HG03469 (cell line): ENCODE measurements at regions not wholly inside any gene's neighbourhood (a gene's known extent, or its start where the extent isn't known, plus 50 kb on each side); places are given as distances from the start of the nearest gene placed in this dataset.

Source experiments
- ATAC-seq: cut with Tn5 transposase; IDR thresholded peaks from one replicate; pipeline ENCODE4 v1.9.1; 2021; ENCODE audit warnings: mild to moderate bottlenecking, moderate library complexity, moderate number of reproducible peaks; ENCODE audit not compliant: unreplicated experiment

DNA sequence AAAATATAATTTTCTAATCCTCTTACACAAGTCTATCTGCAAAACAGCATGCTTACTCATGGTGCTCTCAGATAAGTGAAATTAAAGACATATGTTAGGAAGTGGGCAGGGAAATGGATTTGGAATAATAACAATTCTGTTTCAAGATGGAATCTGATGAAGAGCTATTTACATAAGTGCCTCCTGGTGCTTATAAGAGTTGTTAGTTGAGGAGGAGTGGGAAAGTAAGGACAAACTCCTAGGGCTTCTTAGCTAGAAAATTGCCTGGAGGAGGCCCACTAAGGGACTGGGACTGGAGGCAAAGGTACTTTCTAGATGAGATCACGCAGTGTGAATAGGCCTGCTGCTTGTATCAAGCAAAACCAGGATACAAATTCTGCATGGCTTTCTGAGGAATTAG, 939.8 kb downstream of the GLUD2 start:
- ATAC-seq = no peak

DNA sequence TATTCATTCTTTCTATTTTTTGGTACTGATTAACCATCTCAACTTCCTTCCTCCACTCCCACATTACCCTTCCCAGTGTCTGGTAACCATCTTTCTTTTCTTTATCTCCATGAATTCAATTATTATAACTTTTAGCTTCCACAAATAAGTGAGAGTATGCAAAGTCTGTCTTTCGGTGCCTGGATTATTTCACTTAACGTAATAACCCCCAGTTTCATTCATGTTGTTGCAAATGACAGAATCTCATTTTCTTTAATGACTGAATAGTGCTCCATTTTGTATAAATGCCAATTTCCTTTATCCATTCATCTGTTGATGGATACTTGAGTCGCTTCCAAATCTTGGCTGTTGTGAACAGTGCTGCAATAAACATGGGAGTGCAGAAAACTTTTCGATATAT, 940.4 kb downstream of the GLUD2 start:
- ATAC-seq = no peak

DNA sequence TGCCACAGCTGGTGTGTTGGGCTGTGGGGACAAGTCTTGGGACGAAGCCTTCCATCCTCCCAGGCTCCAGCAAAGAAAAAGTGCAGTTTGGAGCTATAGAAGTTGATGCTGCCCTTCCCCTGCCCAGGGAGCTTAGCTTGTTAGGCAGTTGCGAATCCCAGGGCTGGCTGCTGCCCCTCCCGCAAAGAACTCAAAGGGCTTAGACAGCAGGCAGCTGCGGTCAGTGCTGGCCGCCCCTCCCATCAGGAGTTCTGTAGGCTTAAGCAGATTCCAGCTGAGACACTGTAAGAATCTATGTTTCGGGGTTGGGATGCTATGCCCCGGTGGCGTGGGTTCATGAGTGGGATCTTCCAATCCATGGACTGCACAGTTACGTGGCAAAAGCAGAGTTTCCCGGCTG, 956.7 kb downstream of the GLUD2 start:
- no peak for ATAC-seq

DNA sequence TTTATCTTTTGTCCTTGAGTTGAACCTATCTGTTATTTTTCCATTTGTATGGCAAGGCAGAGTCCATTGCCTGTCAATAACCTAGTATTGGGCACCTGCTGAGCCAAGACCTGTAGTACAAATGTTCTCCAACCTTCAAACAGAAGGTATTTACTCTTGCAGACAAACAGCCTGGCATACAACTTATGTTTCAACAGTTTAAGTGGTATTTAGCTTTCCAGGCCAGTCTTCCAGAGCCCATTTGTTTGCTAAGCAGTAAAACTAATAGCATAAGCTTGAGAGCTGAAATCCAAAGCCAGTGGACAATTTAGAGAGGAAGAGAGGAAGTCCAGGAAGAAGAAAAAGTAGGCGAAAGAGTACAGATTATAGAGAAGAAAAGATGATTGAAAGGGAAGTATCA, 979.3 kb downstream of the GLUD2 start:
- no peak for ATAC-seq

DNA sequence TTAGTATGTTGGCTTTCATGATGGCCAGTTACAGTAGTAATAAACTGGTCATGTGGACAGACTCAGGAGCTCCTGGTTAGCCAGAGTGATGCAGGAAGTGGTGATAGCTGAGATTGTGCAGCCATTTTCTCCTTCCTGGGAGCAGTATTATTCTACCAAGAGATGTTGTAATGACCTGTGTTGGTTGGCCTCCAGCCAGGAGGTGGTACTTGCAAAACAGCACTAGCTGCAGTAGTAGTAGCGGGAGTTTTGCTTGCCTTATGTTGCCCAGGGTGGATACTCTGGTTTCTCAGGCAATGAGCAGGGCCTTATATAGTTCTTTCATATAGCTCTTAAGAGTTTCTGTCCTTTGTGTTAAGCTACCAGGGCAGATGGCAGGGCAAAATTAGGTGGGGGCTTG, 998.8 kb downstream of the GLUD2 start:
- no peak for ATAC-seq

DNA sequence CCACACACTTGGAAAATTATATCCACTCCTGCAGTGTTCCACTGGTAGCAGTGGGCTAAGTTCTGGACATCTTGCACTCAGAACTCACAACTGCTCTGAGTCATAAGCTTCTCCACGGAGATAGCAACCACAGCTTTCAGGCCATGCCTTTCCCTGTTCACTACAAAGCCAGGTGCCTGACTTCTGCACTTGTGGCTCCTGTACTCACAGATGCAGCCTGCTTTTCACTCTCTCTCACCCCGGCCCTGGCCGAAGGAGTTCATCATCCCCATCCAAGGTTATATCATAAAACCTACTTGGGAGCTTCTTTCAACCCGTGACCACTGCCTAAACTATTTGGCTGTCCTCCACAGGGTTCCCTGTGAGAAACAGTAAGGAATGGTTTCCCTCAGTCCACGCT, 999.4 kb downstream of the GLUD2 start:
- ATAC-seq = no peak

DNA sequence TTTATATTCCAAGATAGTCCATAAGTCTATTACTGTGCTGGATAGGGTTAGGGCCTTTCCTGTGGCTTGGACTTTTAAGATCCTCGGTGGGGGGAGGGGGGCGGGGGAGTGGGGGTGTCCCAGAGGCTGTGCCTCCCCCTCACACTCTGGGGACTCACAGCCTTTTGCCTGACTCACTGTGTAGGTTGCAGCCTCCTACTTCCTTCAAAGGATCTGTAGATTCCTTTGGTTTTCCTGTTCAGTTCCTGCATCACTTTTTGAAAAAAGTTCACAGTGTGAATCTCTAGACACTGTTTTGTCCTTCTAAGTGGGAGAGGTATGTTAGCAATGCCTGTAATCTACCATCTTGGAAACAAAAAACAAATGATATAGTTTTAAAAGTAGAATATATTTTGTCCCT, 999.9 kb downstream of the GLUD2 start:
- no peak for ATAC-seq

DNA sequence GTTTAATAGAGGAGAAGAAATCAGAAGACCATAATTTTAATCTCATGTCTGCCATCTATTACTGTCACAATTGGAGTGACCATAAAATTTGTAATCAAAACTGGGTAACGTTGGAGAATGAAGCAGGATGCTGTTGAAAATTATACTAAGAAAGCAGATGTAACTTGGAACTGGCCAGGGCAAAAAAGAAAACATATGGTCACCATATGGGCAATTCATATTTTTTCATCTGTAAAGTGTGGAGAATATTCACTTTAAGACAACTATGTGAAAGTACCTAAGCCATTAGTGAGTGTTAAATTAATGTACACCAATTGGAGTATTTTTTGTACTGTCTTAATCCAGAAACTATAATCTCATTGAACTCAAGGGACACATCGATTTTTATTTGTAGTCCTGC, 1008.0 kb downstream of the GLUD2 start:
- no peak for ATAC-seq

DNA sequence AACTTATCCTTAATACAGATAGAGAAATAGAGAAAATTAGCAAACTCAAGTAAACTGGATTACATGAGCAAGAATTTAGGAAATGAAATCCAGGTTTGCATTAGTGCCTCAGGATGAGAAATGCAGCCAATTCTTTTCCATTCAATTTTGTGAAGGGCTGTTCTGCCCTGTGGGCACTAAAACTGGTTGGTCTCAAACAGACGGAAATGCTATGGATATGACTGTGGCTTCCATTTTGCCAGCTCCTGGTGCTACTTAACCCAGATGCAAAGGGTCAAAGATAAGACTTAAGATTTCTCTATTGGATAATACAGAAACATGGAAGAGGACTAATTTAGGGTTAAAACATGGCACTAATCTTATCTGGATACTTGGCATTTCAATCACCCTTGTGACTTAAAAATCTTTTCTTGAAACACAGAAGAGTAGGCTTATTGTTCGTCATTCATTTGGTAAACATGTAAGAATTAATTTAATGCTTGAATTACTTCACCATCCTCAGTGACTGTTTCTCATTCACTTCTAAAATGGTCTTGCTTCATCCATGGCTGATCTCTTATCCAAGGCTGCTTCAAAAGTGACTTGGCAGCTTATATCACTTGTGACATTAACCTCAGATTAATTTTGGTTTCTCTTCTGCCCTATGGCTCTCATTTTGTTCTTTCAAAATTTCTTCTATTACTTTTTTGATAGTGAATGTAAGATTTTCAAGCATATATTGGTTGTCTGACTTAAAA, 1008.7 kb downstream of the GLUD2 start:
- ATAC-seq = no peak

DNA sequence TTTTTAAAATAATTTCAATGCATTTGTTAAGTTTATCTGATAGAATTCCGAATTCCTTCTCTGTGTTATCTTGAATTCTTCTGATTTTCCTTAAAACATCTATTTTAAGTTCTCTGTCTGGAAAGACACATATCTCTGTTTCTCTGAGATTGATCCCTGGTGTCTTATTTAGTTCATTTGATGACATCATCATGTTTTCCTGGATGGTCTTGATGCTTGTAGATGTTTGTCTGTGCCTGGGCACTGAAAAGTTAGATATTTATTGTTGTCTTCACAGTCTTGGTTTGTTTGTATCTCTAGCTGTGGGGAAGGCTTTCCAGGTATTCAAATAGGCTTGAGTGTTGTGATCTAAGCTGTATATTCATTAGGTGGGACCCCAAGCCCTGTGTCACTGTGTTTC, 1028.8 kb downstream of the GLUD2 start:
- no peak for ATAC-seq

DNA sequence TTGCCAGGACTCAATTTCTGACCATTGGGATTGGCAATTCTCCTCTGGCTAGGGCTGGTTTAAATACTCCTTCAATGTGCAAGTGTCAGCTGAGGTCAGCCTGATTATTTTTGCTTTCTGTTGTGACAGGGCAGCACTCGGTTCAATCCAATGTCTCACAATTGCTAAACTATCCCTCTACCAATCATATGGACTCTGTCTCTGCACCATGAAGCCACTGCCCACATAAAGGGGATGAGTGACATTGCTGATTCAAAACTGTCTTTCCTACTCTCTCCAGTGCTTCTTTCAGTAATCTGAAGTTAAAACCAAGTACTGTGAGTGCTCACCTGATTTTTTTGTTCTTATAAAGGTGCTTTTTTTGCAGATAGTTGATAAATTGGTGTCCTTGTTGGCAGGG, 1030.7 kb downstream of the GLUD2 start:
- ATAC-seq = no peak

DNA sequence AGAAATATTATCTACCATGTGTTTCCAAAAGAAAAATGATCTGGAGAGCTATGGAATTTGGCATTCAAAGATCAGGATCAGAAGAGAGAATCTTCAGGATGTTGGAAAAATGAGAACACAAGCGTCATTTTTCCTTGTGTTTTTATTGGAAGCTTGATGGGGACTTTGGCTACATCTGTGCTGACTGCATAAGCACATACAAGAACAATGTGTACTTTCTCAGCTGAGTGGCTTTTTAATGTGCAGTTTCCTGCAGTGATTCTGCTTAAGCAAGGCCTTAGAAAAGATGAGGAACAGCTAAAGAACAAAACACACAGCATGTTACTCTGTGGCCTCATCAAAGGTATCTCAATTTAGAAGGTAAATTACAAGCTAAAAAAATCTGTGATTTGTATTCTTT, 1039.9 kb downstream of the GLUD2 start:
- no peak for ATAC-seq

DNA sequence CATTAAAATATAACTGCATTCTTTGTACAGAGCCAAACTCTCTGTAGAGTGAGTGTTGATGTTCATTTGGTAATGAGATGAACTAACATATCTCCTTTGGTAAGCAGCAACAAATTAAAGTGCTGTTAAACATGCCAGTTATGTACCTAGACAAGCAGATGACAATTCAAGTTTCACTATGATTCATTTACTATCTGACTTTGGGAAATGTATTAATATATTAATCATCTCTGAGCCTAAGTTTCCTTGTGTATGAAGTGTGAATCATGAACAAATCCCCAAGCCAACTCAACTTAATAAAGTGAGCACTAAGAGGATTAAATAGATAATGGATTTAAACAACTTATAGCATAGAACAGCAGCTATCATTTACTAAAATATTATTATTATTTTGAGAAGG, 1044.2 kb downstream of the GLUD2 start:
- ATAC-seq = no peak

DNA sequence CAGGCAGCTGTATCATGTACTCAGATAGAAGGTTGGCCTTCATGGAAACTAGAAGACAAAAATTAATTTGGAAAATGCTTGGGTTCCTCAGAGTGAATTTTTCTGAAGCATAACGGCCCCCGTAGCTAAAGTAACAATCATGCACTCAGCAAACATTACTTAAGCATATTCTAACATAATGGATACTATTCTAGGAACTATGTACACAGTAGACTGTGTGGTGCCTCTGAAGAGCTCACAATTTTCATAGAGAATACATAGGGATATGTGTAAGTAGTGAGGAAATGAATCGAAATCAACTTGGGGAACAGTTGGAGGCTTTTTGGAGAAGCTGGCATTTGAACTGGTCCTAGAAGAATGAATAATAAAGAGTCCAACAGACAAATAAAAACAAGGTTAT, 1045.0 kb downstream of the GLUD2 start:
- ATAC-seq = no peak

DNA sequence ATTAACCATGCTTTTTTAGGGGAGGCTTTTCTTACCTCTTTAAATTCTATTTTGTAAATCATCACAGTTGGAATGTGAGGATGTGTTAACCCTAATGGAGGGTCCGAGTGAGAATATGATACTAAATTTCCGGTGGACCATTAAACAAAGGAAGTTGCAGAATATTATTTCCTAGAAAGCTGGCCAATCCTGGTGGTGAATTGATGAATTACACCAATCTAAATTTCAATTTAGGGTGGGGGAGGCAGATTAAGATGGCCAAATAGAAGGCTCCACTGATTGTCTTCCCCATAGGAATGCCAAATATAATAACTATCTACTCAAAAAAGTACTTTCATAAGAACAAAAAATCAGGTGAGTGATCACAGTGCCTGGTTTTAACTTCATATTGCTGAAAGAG, 1045.6 kb downstream of the GLUD2 start:
- no peak for ATAC-seq

DNA sequence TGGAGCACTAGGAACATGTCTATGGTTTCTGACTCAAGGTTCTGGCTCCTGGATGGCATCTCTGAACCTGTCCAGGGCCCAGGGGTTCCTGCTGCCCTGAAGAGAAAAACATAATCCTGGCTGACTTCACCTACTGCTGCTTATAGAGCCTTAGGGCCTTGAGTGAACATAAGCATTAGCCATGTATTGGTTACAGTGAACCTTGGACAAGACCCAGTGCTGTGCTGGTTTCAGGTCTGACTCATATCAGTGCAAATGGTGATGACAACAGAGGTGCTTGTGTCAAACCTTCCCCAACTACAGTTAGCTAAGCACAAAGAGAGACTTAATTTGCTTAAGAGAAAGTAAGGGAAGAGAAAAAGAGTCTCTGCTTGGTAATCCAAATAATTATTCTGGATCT, 1047.2 kb downstream of the GLUD2 start:
- ATAC-seq = no peak

DNA sequence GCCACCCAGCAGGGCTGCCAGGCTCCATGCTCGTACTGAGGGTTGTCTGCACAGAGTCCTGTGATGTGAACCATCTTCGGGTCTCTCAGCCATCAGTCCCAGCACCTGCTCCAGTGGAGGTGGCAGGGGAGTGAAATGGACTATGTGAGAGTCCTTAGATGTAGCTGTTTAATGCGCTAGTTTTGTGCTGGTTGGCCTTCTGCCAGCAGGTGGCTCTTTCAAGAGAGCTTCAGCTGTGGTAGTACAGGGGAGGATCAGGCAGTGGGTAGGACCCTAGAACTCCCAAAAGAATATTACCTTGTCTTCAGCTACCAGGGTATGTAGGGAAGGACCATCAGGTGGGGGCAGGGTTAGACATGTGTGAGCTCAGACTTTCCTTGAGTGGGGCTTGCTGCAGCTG, 1066.0 kb downstream of the GLUD2 start:
- ATAC-seq = no peak

DNA sequence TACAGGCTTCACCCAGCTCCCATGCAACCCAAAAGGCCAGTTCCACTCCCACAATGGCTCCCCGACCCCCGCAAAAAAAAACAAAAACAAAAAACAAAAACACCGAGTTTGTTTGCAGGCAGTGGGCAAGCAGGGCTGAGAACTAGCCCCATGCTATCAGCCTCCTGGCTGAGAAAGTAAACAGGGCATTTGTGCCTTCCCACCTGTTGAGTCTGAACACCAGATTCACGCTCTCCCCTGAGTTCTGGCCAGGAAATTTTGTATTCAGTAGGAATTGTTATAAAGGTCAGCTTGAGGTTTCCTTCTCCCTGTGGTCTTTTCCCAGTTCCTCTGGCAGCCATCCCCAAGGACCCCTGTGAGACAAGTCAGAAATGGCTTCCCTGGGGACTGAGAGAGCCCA, 1066.5 kb downstream of the GLUD2 start:
- no peak for ATAC-seq

DNA sequence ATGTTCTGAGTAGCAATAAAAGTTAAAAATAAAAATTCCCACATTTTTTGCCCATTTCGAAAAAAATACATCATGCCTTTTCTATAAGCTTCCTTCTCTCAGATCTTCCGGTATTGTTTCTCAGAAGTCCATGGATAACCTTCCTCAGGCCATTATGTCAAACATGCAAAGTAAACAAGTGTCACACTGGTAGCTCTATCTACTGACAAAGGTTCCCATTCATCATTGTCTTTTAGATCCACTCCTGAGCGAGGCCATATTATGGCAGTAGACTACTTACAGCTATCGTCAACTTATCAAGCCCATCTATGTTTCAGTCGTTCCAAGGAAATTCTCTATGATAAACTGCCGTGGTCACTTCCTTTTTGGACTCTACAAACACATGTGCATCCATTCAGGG, 1068.2 kb downstream of the GLUD2 start:
- ATAC-seq = no peak

DNA sequence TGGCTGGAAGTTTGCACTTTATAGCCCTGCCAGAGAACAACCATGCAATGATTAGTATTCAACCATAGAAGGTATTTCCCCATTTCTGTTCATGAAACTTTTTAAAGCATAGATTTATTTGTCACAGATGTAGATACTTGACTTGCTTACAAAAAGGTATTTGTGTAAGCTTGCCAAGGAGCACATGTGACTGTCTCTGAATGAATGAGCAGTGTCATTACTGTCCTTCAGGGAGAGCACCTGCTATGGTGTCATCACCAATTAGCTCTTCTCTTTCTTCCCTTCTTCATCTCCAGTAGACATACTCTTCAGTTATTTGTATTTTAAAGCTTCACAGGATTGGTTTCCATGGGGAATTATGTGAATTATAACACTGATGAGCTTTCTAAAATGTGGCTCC, 1064.7 kb upstream of the GRIA3 start:
- ATAC-seq = no peak

DNA sequence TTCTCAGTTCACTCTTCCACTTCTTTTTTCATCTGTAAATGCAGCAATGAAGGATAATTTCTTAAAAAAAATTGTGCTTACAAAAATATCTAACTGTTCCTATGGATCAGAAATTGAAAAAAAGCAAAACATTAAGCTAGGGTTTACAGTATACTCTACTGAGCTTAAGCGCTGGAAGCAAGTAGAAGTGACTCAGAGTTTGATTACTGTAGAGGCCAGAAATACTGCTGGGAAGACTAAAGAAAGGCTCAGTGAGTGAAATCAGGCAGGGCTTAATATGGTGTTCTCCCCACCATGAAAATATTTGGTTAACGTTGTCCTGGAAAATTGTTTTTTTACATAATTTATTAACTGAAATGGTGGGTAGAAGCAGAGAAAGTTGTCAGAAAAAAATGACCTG, 1061.8 kb upstream of the GRIA3 start:
- no peak for ATAC-seq

DNA sequence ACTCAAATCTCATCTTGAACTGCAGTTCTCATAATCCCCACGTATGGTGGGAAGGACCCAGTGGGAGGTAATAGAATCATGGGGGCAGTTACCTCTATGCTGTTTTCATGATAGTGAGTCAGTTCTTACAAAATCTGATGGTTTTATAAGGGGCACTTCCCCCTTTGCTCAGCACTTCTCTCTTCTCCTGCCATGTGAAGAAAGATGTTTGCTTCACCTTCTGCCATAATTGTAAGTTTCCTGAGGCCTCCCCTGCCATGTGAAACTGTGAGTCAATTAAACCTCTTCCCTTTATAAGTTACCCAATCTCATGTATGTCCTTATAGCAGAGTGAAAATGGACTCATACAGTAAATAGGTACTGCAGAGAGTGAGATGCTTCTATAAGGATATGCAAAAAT, 1050.6 kb upstream of the GRIA3 start:
- ATAC-seq = no peak

DNA sequence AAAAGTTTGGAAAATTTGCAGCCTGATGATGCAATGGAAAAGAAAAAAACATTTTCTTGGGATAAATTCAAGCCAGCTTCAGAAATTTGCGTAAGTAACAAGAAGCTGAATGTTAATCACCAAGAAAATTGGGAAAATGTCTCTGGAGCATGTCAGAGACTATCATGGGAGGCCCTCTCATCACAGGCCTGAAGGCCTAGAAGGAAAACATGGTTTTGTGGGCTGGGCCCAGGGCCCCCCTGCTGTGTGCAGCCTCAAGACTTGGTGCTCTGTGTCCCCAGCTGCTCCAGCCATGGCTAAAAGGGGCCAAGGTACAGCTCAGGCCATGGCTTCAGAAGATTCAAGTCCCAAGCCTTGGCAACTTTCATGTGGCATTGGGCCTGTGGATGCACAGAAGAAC, 1049.8 kb upstream of the GRIA3 start:
- ATAC-seq = no peak
